KMS-11 (cell line): ENCODE measurements at regions not wholly inside any gene's neighbourhood (a gene's known extent, or its start where the extent isn't known, plus 50 kb on each side); places are given as distances from the start of the nearest gene placed in this dataset.

Experiments
- H2AFZ ChIP-seq: fragments of 200-600 bp; sonication (generic); 2 replicates; pipeline ENCODE4 v1.6.1; 2016; ENCODE audit warnings: antibody characterized with exemption, mixed run types, low read depth
- H3K27ac ChIP-seq: fragments of 200-600 bp; sonication (generic); 2 replicates; pipeline ENCODE4 v1.6.1; 2016; ENCODE audit warnings: mild to moderate bottlenecking, mixed run types
- H3K27me3 ChIP-seq: fragments of 200-600 bp; sonication (generic); 2 replicates; pipeline ENCODE4 v1.6.1; 2017; ENCODE audit warnings: mild to moderate bottlenecking, low read depth, mixed run types, moderate library complexity; ENCODE audit not compliant: insufficient read depth
- H3K36me3 ChIP-seq: fragments of 200-600 bp; sonication (generic); 2 replicates; pipeline ENCODE4 v1.6.1; 2017; ENCODE audit warnings: mild to moderate bottlenecking, mixed run types; ENCODE audit not compliant: insufficient read depth
- H3K4me1 ChIP-seq: fragments of 200-600 bp; sonication (generic); 2 replicates; pipeline ENCODE4 v1.6.1; 2016; ENCODE audit warnings: mild to moderate bottlenecking, low read depth, mixed run types; ENCODE audit not compliant: poor library complexity, severe bottlenecking
- H3K4me2 ChIP-seq: fragments of 200-600 bp; sonication (generic); 2 replicates; pipeline ENCODE4 v1.7.0; 2016; ENCODE audit warnings: mild to moderate bottlenecking, mixed run types
- H3K4me3 ChIP-seq: fragments of 200-600 bp; sonication (generic); IDR thresholded peaks from 2 replicates; pipeline ENCODE4 v1.6.1; 2017; ENCODE audit warnings: low read depth, low read length, mixed read lengths; ENCODE audit not compliant: insufficient read depth
- H3K79me2 ChIP-seq: fragments of 200-600 bp; sonication (generic); 2 replicates; pipeline ENCODE4 v1.6.1; 2016; ENCODE audit warnings: low read depth, mixed run types; ENCODE audit not compliant: insufficient read depth
- H3K9ac ChIP-seq: fragments of 200-600 bp; sonication (generic); 2 replicates; pipeline ENCODE4 v1.6.1; 2016; ENCODE audit warnings: mild to moderate bottlenecking, mixed run types
- H4K20me1 ChIP-seq: fragments of 200-600 bp; sonication (generic); 2 replicates; pipeline ENCODE4 v1.6.1; 2016; ENCODE audit warnings: mild to moderate bottlenecking, mixed run types; ENCODE audit not compliant: insufficient read depth
- TF ChIP-seq, protein P1 (sequence below): fragments of 200-600 bp; sonication (generic); conservative IDR thresholded peaks from 2 replicates; pipeline ENCODE4 v1.6.1; 2017; ENCODE audit warnings: low read depth, mild to moderate bottlenecking, antibody characterized with exemption, low read length, moderate library complexity, mixed read lengths

DNA sequence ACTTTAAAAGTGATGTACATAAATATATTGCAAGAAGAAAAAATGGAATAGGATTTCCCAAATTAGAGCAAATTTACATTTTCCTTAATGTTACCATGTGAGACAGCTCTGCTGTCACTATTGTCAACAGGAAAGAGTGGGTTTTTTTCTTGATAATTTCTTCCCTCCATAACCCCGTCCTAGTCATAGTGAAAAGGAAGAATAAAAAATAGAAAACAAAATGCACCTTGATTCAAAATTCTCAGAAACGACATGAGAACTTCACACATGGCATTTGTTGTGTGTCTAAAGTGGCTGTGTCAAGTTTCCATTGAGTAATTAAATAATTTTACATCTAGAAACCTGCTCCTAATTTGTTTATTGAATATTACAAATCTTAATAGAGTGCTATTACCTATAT, 945.2 kb upstream of the SLC35B3 start:
- Histone ChIP-seq H3K36me3 (no peaks in the 10 kb centered on the region), H3K9ac (no peak overlapping the region), H2AFZ (no peak overlapping the region), H3K4me3 (no peak overlapping the region), H3K4me1 (no peaks in the 10 kb centered on the region), H4K20me1 (no peaks in the 10 kb centered on the region), H3K4me2 (no peak overlapping the region), H3K27me3 (no peaks in the 10 kb centered on the region), H3K79me2 (no peaks in the 10 kb centered on the region), H3K27ac (no peak overlapping the region)
- TF ChIP-seq, protein P1, sequence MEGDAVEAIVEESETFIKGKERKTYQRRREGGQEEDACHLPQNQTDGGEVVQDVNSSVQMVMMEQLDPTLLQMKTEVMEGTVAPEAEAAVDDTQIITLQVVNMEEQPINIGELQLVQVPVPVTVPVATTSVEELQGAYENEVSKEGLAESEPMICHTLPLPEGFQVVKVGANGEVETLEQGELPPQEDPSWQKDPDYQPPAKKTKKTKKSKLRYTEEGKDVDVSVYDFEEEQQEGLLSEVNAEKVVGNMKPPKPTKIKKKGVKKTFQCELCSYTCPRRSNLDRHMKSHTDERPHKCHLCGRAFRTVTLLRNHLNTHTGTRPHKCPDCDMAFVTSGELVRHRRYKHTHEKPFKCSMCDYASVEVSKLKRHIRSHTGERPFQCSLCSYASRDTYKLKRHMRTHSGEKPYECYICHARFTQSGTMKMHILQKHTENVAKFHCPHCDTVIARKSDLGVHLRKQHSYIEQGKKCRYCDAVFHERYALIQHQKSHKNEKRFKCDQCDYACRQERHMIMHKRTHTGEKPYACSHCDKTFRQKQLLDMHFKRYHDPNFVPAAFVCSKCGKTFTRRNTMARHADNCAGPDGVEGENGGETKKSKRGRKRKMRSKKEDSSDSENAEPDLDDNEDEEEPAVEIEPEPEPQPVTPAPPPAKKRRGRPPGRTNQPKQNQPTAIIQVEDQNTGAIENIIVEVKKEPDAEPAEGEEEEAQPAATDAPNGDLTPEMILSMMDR = no peak

GRCh38 chr6:9373308-9373707, 938.0 kb upstream of the SLC35B3 start:
- Histone ChIP-seq H3K27me3 (no peaks in the 10 kb centered on the region), H3K79me2 (no peaks in the 10 kb centered on the region), H2AFZ (no peak overlapping the region), H3K4me1 (peaks cover 10% of the 10 kb centered on the region), H3K9ac (no peak overlapping the region), H3K36me3 (no peaks in the 10 kb centered on the region), H4K20me1 (no peaks in the 10 kb centered on the region), H3K4me2 (no peak overlapping the region), H3K4me3 (no peak overlapping the region), H3K27ac (no peak overlapping the region)
- TF ChIP-seq, protein P1 = no peak

DNA sequence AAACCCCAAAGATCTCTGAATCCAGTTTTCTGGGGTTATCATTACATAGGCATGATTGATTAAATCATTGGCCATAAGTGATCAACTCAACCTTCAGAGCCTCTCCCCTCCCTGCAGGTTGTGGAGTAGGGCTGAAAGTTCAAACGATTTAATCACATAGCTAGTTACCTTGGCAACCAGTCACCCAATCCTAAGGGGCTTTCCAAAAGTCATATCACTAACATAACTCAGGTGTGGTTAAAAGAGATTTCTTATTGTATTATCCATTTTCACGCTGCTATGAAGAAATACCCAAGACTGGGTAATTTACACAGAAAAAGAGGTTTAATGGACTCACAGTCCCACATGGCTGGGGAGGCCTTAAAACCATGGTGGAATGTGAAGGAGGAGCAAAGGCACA, 935.1 kb upstream of the SLC35B3 start:
- Histone ChIP-seq H3K27ac (no peak overlapping the region), H3K9ac (no peak overlapping the region), H3K4me2 (no peak overlapping the region), H3K79me2 (no peaks in the 10 kb centered on the region), H3K4me1 (peaks cover 10% of the 10 kb centered on the region), H3K36me3 (no peaks in the 10 kb centered on the region), H3K27me3 (no peaks in the 10 kb centered on the region), H3K4me3 (no peak overlapping the region), H4K20me1 (no peaks in the 10 kb centered on the region), H2AFZ (peak overlapping the region; percentile 6; the same call in 1 of the 2 replicates)
- TF ChIP-seq, protein P1 = no peak

- Histone ChIP-seq H3K9ac (no peak overlapping the region), H2AFZ (no peak overlapping the region), H3K4me3 (no peak overlapping the region), H3K4me1 (peaks cover 5% of the 10 kb centered on the region), H3K27me3 (no peaks in the 10 kb centered on the region), H4K20me1 (no peaks in the 10 kb centered on the region), H3K4me2 (no peak overlapping the region), H3K36me3 (no peaks in the 10 kb centered on the region), H3K79me2 (no peaks in the 10 kb centered on the region), H3K27ac (no peak overlapping the region)
- TF ChIP-seq, protein P1 = no peak
Measured at GRCh38 chr6:9365378-9365777, 930.0 kb upstream of the SLC35B3 start.
